Activated CD4-positive, alpha-beta memory T cell treated with anti-CD3 and anti-CD28 coated beads for 36 hours (primary cell): ENCODE measurements at regions not wholly inside any gene's neighbourhood (a gene's known extent, or its start where the extent isn't known, plus 50 kb on each side); places are given as distances from the start of the nearest gene placed in this dataset.

Experiments
- CTCF ChIA-PET: fragments of 350-600 bp; sonication (Branson Sonifier 250); formaldehyde crosslinking; loops from one replicate; lab custom pipeline; 2021; ENCODE audit warnings: antibody characterized with exemption, inconsistent platforms; lab: Charles Lee
- POLR2A ChIA-PET: fragments of 350-600 bp; sonication (Branson Sonifier 250); formaldehyde crosslinking; loops from one replicate; lab custom pipeline; 2021; ENCODE audit warnings: antibody characterized with exemption; lab: Charles Lee
- DNase-seq: peaks from one replicate; pipeline ENCODE4 v3.0.0-alpha.2; 2020
- H3K27ac Mint-ChIP-seq: one replicate; pipeline ENCODE4 v1.8.0; 2021; ENCODE audit warnings: mixed read lengths
- H3K27me3 Mint-ChIP-seq: one replicate; pipeline ENCODE4 v1.8.0; 2021; ENCODE audit warnings: mixed read lengths
- H3K36me3 Mint-ChIP-seq: one replicate; pipeline ENCODE4 v1.8.0; 2021; ENCODE audit warnings: mixed read lengths
- H3K4me1 Mint-ChIP-seq: one replicate; pipeline ENCODE4 v1.8.0; 2021; ENCODE audit warnings: low read depth, mixed read lengths
- H3K4me3 Mint-ChIP-seq: one replicate; pipeline ENCODE4 v1.8.0; 2021; ENCODE audit warnings: mild to moderate bottlenecking, mixed read lengths
- H3K9me3 Mint-ChIP-seq: one replicate; pipeline ENCODE4 v1.8.0; 2021; ENCODE audit warnings: mixed read lengths
- intact Hi-C: fragments of 100-400 bp; cut with micrococcal nuclease; formaldehyde crosslinking; loops from one replicate; pipeline ENCODE4 v1.15.1; 2023

DNA sequence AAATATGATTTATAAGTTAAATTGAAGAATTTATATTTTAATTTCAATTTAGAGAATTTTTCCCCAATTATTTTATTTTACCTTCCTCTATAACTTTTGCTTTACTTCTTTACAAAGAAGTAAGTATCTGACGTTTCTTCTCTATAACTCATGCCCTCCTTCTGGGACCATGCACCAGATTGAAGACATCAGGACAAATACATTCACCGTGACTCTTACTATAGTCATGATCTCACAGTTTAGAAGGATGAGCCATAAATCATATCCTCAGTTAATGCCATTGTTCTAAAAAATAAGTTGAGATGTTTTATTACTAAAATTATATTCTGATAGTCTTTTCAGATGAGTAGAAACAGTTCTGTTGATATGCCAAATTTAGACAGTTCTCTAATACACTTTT, 279.3 kb downstream of the TMX3 start:
- no peak overlapping the region for H3K27ac Mint-ChIP-seq
- H3K4me3 Mint-ChIP-seq: no peak overlapping the region
- peaks cover 3% of the 10 kb centered on the region for H3K27me3 Mint-ChIP-seq
- peaks cover 5% of the 10 kb centered on the region for H3K4me1 Mint-ChIP-seq
- CTCF ChIA-PET: no interaction called here
- peaks cover 6% of the 10 kb centered on the region for H3K9me3 Mint-ChIP-seq
- intact Hi-C loops: no loop called here
- H3K36me3 Mint-ChIP-seq: no peaks in the 10 kb centered on the region
- DNase-seq: no peak
- POLR2A ChIA-PET: no interaction called here

DNA sequence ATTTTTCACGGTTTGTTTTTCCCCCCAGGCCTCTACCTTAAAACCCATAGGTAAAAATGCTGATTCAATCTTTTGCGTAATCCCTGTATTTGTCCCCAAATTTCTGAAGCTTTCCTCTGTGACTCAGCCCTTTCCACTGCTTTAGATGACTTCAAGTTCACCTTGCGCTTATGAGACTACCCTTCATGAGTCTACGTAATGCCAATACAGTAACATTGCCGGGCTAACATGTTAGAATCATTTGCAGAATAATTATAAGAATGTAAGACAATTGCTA, 283.0 kb downstream of the TMX3 start:
- H3K9me3 Mint-ChIP-seq: peaks cover 3% of the 10 kb centered on the region
- no peak overlapping the region for H3K4me3 Mint-ChIP-seq
- H3K36me3 Mint-ChIP-seq: no peaks in the 10 kb centered on the region
- no peak for DNase-seq
- peaks cover 3% of the 10 kb centered on the region for H3K27me3 Mint-ChIP-seq
- intact Hi-C loops: no loop called here
- peaks cover 5% of the 10 kb centered on the region for H3K4me1 Mint-ChIP-seq
- H3K27ac Mint-ChIP-seq: no peak overlapping the region
- ChIA-PET POLR2A (no interaction called here), CTCF (no interaction called here)

DNA sequence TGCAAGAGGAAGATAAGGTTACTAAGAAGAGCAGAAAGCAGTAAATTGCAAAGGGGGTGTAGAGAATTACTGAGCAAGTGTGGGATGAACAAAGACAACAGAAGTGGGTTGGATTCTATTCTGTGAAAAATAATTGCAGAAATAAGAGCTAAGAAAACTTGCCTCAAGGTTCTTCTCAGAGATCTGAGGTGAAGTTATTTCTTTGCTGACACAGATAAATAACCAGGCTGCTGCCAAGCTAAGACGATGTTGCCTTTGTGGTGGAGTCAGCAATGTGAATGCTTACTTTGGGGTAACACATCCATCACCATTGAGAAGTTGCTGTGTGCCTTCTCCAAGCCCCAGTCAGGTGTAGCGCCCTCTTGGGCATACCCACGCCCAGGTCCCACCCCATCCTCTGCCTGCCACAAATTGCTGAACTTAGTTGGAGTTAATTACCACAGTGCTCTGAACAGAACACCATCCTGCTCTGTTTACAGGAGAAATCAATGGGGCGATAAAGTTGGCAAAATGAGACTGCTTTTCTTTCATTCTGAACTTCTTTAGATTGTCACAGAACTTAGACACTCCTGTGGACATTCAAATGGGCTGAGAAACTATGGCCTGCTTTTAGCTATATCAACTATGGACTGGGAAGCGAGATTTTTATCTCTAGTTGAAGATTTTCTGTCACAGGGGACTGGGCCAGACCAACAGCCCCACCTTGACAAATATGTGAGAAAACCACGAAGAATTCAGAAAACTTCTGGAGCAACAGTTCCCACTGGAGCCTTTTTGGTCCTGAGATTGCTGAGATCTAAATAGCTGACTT, 283.6 kb downstream of the TMX3 start:
- peaks cover 3% of the 10 kb centered on the region for H3K27me3 Mint-ChIP-seq
- no peak overlapping the region for H3K27ac Mint-ChIP-seq
- POLR2A ChIA-PET: no interaction called here
- H3K4me1 Mint-ChIP-seq: peaks cover 1% of the 10 kb centered on the region
- no peak overlapping the region for H3K4me3 Mint-ChIP-seq
- no peaks in the 10 kb centered on the region for H3K36me3 Mint-ChIP-seq
- CTCF ChIA-PET: no interaction called here
- intact Hi-C loops: no loop called here
- H3K9me3 Mint-ChIP-seq: peaks cover 1% of the 10 kb centered on the region
- DNase-seq: no peak

DNA sequence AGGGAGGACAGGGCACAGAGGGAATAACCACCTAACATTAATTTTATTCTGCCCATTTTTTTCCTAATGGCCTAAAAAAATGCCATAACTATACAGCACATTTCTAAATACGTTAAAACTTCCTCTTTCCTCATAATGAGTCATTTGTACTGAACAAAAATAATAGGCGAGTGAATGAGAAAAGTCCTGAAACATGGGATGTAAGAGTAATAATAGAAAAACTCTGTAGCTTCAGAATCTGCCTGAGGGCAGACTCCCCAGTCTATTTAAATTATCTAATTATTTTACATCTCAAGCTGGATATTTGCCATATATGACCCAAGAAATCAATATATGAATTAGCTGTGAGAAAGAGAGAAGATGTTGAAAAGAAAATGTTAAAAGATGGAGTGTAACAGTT, 285.1 kb downstream of the TMX3 start:
- Mint-ChIP-seq H3K4me3 (no peak overlapping the region), H3K9me3 (no peaks in the 10 kb centered on the region), H3K4me1 (no peaks in the 10 kb centered on the region), H3K27me3 (peaks cover 3% of the 10 kb centered on the region), H3K27ac (no peak overlapping the region), H3K36me3 (no peaks in the 10 kb centered on the region)
- no peak for DNase-seq
- ChIA-PET POLR2A (no interaction called here), CTCF (no interaction called here)
- intact Hi-C loops: no loop called here

DNA sequence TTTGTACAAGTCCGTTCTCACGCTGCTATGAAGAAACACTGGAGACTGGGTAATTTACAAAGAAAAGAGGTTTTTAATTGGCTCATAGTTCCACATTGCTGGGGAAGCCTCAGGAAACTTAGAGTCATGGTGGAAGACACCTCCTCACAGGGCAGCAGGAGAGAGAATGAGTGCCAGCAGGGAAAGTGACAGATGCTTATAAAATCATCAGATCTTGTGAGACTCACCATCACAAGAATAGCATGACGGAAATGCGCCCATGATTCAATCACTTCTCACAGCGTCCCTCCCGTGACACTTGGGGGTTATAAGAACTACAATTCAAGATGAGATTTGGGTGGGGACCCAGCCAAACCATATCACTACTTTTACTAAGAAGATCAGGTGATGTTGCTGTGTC, 285.8 kb downstream of the TMX3 start:
- H3K27me3 Mint-ChIP-seq: peaks cover 3% of the 10 kb centered on the region
- H3K27ac Mint-ChIP-seq: no peak overlapping the region
- no peak for DNase-seq
- POLR2A ChIA-PET: no interaction called here
- H3K4me1 Mint-ChIP-seq: no peaks in the 10 kb centered on the region
- H3K36me3 Mint-ChIP-seq: no peaks in the 10 kb centered on the region
- CTCF ChIA-PET: no interaction called here
- intact Hi-C loops: no loop called here
- no peak overlapping the region for H3K4me3 Mint-ChIP-seq
- H3K9me3 Mint-ChIP-seq: no peaks in the 10 kb centered on the region

DNA sequence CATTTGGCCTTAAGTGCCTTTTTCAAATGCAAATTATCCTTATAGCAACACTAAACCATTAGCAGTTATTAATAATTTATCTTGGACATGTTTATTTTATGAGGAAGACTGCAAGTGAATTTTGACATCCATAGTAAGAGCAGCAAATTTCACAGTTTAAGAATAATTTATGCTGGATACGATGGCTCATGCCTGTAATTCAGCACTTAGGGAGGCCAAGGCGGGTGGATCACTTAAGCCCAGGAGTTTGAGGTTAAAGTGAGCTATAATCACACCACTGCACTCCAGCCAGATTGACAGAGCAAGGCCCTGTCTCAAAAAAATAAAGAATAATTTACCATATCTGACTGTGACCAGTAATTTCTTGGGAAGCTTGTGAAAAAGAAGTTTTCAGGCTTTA, 286.2 kb downstream of the TMX3 start:
- Mint-ChIP-seq H3K36me3 (no peaks in the 10 kb centered on the region), H3K9me3 (no peaks in the 10 kb centered on the region), H3K27ac (no peak overlapping the region), H3K27me3 (peaks cover 3% of the 10 kb centered on the region), H3K4me1 (no peaks in the 10 kb centered on the region), H3K4me3 (no peak overlapping the region)
- DNase-seq: no peak
- intact Hi-C loops: no loop called here
- ChIA-PET CTCF (no interaction called here), POLR2A (no interaction called here)

DNA sequence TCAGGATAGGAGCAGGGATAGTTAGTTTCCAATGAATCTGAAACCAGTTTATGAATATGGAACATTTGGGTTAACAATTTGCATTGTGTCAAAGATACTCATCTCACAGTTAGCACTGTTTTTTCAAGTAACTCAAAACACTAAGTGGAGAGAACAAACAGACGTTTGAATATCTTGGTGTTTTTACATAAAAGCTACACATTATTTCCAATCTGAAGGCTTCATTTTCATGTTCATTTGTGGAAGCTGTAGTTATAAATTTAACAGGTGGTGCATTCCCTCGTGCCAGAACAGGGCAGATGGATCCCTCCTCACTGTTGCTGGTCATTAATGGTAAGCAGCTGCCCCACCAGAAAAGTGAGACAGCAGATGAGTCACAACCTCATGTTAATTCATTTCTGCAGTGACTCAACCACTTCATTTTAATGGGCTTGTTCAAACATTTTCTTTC, 286.9 kb downstream of the TMX3 start:
- no peaks in the 10 kb centered on the region for H3K4me1 Mint-ChIP-seq

DNA sequence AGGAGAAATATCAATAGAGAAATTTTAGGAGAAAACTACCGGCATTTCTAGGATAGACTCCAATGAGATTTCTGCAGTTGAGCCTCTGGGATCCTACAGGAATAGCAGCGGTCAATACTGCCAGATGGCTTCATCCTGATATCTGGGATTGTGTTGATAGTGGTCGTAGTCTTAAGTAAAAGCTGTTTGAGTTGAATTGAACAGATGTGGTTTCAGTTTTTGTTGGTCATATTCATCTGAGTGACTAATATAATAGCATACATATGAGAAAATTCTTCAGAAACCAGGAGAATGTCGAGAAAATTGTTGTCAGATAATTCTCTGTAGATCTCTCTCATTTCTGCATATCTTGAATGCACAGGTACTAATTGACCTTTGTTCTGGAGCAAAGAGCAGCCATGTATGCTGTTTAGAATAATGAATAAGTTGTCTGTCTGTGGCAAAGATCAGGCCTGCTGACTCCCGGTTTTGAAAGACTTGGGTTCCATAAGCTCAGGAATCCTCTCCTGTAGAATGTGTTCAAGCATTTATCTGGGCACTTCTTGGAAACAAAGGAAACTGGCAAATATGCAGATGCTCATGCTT, 288.1 kb downstream of the TMX3 start:
- Mint-ChIP-seq H3K9me3 (peaks cover 3% of the 10 kb centered on the region), H3K36me3 (no peaks in the 10 kb centered on the region), H3K4me1 (no peaks in the 10 kb centered on the region), H3K4me3 (no peak overlapping the region), H3K27ac (no peak overlapping the region), H3K27me3 (peaks cover 3% of the 10 kb centered on the region)
- DNase-seq: no peak
- intact Hi-C loops: no loop called here
- ChIA-PET POLR2A (no interaction called here), CTCF (no interaction called here)

More for the DNA sequence above, 286.9 kb downstream of the TMX3 start:
- POLR2A ChIA-PET: no interaction called here
- intact Hi-C loops: no loop called here
- no peaks in the 10 kb centered on the region for H3K9me3 Mint-ChIP-seq
- H3K36me3 Mint-ChIP-seq: no peaks in the 10 kb centered on the region
- no peak for DNase-seq
- H3K27me3 Mint-ChIP-seq: peaks cover 3% of the 10 kb centered on the region
- H3K27ac Mint-ChIP-seq: no peak overlapping the region
- H3K4me3 Mint-ChIP-seq: no peak overlapping the region
- CTCF ChIA-PET: no interaction called here

DNA sequence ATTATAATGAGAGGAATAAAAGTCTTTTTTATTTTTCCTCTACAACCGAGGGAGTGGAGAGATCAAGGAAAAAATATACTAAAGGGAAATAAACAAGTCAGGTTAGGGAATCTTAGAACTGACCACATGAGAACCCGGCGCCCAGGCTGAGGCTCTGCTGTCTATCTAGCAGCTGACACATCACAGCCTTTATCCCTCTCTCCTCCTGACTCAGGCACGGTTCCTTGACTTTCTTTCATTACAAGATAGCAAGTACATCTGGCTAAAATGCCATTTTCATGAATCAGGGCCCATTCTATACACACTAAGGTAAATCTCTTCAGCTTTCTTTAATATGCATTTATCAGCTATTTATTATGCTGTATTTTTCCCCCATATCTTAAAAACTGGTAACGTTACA, 296.0 kb downstream of the TMX3 start:
- ChIA-PET POLR2A (no interaction called here), CTCF (no interaction called here)
- no peak for DNase-seq
- Mint-ChIP-seq H3K9me3 (peaks cover 3% of the 10 kb centered on the region), H3K27ac (no peak overlapping the region), H3K4me3 (no peak overlapping the region), H3K4me1 (no peaks in the 10 kb centered on the region), H3K27me3 (no peaks in the 10 kb centered on the region), H3K36me3 (no peaks in the 10 kb centered on the region)
- intact Hi-C loops: no loop called here

DNA sequence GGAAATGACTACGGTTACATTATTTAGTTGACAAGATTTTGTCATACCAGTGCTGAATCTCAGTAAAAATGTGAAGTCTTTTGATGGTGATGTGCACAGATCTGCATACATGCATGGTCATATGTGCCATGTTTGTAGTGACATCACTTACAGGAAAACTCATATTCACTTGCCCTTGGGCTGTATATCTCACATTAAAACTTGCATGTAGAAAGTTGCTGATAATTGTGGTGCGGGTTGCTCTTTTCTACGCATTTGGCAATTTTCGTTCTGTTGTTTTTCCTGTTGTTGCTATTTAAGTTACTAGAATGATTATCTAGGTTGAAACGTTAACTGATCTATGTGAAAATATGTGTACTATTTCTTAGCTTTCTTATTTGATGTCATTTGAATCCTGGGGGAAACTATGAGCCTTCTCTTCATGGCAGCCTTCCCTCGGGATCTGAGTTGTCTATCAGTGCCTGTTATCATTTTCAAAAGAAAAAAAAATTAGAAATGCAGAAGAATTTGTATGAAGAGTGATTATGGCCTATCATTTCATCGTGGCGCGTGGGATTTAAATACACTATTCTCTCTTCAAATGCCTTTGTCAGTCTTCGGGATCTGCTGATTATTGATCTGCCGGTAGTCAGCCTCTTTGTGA, 296.6 kb downstream of the TMX3 start:
- H3K4me3 Mint-ChIP-seq: no peak overlapping the region
- no peak for DNase-seq
- no peak overlapping the region for H3K27ac Mint-ChIP-seq
- ChIA-PET CTCF (no interaction called here), POLR2A (no interaction called here)
- H3K27me3 Mint-ChIP-seq: no peaks in the 10 kb centered on the region
- no peaks in the 10 kb centered on the region for H3K4me1 Mint-ChIP-seq
- H3K9me3 Mint-ChIP-seq: peaks cover 3% of the 10 kb centered on the region
- intact Hi-C loops: no loop called here
- H3K36me3 Mint-ChIP-seq: no peaks in the 10 kb centered on the region

DNA sequence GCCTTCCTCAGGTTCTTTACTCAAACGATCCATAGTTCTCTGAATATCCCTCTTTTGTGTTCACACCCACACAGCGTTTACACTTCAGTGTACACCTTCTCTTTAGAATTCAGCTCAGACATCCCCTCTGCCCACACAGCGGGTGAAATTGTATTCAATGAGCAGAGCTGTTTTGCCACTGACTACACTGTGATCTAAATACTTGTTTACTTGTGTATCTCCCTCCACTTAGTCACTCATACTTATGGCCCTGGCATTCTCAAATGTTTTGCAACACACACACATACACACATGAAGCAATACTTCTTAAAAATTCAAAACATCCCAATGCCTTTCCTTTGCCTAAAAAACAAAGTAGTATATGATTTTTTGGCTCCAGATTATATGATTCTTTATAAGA, 297.1 kb downstream of the TMX3 start:
- DNase-seq: no peak
- H3K27me3 Mint-ChIP-seq: no peaks in the 10 kb centered on the region
- CTCF ChIA-PET: no interaction called here
- no peak overlapping the region for H3K27ac Mint-ChIP-seq
- no peaks in the 10 kb centered on the region for H3K4me1 Mint-ChIP-seq
- POLR2A ChIA-PET: no interaction called here
- intact Hi-C loops: no loop called here
- H3K9me3 Mint-ChIP-seq: peaks cover 3% of the 10 kb centered on the region
- H3K36me3 Mint-ChIP-seq: no peaks in the 10 kb centered on the region
- no peak overlapping the region for H3K4me3 Mint-ChIP-seq

DNA sequence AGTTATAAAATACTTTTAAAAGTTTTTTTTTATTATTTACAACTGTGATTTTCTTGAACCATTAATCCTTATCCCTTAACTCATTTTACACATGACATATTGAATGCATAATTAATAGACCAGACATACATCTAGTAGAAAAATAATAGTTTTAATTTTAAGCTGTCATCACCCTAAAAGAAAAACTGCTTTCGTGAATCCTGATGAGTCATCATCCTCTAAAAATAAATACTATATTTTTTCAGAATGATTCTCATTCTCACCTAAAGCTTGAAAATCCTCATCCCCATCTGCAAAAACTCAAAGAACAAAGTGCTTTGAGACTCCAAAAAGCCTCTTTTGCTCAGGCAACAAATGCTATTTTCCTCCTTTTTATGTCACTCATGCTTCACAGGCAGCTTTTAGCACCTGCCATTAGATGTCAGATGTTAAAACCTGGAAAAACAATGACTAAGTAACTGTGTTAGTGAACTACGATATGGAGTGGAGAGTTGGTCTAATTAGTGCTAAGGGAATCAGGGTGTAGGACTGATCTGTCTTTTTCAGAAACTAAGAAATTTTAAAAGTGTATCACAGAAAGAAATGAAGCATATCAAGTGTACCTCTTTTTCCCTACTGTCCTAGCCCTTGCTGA, 297.6 kb downstream of the TMX3 start:
- no peaks in the 10 kb centered on the region for H3K9me3 Mint-ChIP-seq
- no peak for DNase-seq
- no peaks in the 10 kb centered on the region for H3K27me3 Mint-ChIP-seq
- intact Hi-C loops: no loop called here
- CTCF ChIA-PET: no interaction called here
- H3K36me3 Mint-ChIP-seq: no peaks in the 10 kb centered on the region
- no peaks in the 10 kb centered on the region for H3K4me1 Mint-ChIP-seq
- no peak overlapping the region for H3K4me3 Mint-ChIP-seq
- POLR2A ChIA-PET: no interaction called here
- no peak overlapping the region for H3K27ac Mint-ChIP-seq
